ENCODE measurements at regions not wholly inside any gene's neighbourhood (a gene's known extent, or its start where the extent isn't known, plus 50 kb on each side); places are given as distances from the start of the nearest gene placed in this dataset. TPM values are rescaled to one million over a fixed set of nuclear protein-coding genes. Genes with fewer than 3 reads are reported as not detected.
"Not testable (repeated sequence)": the region's sequence is repeated elsewhere in the genome, so short reads cannot be mapped to it uniquely, and the experiment has no call there.

DNA sequence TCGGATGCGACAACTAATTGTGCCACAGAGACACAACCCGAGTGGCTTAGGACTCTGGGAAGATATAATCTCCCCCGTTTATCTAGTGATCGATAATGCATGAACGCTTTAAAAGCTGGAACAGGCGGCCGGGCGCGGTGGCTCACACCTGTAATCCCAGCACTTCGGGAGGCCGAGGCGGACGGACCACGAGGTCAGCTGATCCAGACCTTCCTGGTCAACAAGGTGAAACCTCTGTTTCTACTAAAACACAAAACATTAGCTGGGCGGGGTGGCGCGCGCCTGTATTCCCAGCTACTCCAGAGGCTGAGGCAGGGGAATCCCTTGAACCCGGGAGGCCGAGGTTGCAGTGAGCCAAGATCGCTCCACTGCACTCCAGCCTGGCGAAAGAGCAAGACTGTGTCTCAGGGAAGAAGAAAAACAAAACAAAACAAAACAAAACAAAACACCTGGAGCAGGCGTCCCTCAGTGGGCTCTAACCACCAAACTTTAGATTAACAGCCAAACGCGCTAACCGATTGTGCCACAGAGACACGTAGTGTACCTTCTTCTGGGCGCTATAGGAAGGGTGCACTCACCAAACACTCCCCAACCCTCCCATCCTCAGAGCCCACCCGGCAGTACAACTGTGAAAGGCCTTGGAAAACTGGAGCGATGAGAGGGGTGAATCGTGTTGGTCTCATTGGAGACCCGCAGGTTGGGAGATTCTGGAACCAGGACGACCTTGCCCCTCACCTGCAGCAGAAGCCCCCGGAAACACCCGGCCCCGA, 53.3 kb upstream of the PPIAL4F start:
- BruUV-seq (replicated peaks); H3K4me3 ChIP-seq (ENCODE audit: insufficient read depth, low read depth, low read length); H3K36me3 ChIP-seq (ENCODE audit: control insufficient read depth, insufficient read depth, low read length); intact Hi-C loops (cut with micrococcal nuclease); CTCF ChIA-PET; H3K4ac ChIP-seq (ENCODE audit: low read depth, low read length); ATAC-seq (ENCODE audit: low read depth); H3K79me1 ChIP-seq (ENCODE audit: low read depth in 1 of 2, low read length in 2 of 2); H4K91ac ChIP-seq (ENCODE audit: insufficient read depth, low read depth, low read length); H3K27ac ChIP-seq (ENCODE audit: insufficient read depth, low read length); H3K9me1 ChIP-seq (ENCODE audit: insufficient read depth, low read length); H3K9me3 ChIP-seq (ENCODE audit: control insufficient read depth, insufficient read depth, low read length); H3K27me3 ChIP-seq (ENCODE audit: control insufficient read depth, insufficient read depth, low read length); POLR2A ChIA-PET (ENCODE audit: unreplicated experiment); H2BK120ac ChIP-seq (ENCODE audit: low read depth, low read length); dilution Hi-C loops (cut with HindIII; ENCODE audit: low sequenced_read_pairs, unreplicated experiment); H2BK20ac ChIP-seq (ENCODE audit: low read depth, low read length); H3K4me1 ChIP-seq (ENCODE audit: control insufficient read depth, insufficient read depth, low read length); H3K14ac ChIP-seq (replicated peaks; ENCODE audit: low read depth, low read length); H3K4me2 ChIP-seq (ENCODE audit: low read depth, low read length); H2AK5ac ChIP-seq (ENCODE audit: low read depth, low read length); H3K9ac ChIP-seq (ENCODE audit: low read depth, low read length); H2BK5ac ChIP-seq (ENCODE audit: low read depth, low read length, poor library complexity, severe bottlenecking); DNase-seq; H3K56ac ChIP-seq (ENCODE audit: extremely low read depth, insufficient read depth, low read length); H4K20me1 ChIP-seq (ENCODE audit: insufficient read depth, low read length); H4K8ac ChIP-seq (ENCODE audit: low read depth in 2 of 2, low read length in 2 of 2); H2BK15ac ChIP-seq (ENCODE audit: low read depth, low read length); H2AK9ac ChIP-seq (replicated peaks; ENCODE audit: low read depth, low read length, poor library complexity); in situ Hi-C loops (cut with MboI; ENCODE audit: low sequenced_read_pairs); H4K5ac ChIP-seq (ENCODE audit: low read depth, low read length); H3K18ac ChIP-seq (ENCODE audit: low read depth, low read length); H3K23ac ChIP-seq (ENCODE audit: low read depth, low read length); H2AFZ ChIP-seq (replicated peaks; ENCODE audit: low read length, poor library complexity): not testable (repeated sequence)
- 96% methylated on average over 9 of the region's 37 CpGs; no CpG with 5 or more reads in 1 of the 2 experiments for WGBS, 2 experiments (ENCODE audit: extremely low coverage in 2 of 2, insufficient read length in 1 of 2)

Small RNAs in the stretch of these regions (microRNA-seq; reads per million reads assigned to microRNA genes)
- gene RF00003 (ENCODE audit: insufficient read depth, insufficient read length) = not detected

Small RNAs in the stretch of these regions (small RNA-seq; reads per million reads assigned to genes)
- 6.3 to 590 (median 33.6) reads per million in 5 experiments for gene RF00003
